Upper lobe of left lung (tissue), 4 donors: ENCODE measurements at regions not wholly inside any gene's neighbourhood (a gene's known extent, or its start where the extent isn't known, plus 50 kb on each side); places are given as distances from the start of the nearest gene placed in this dataset.

Experiments used
- EP300 ChIP-seq, 4 donors: sonication (generic); formaldehyde crosslinking; IDR thresholded peaks; one replicate each; pipeline ENCODE4 v1.5.1; 2017; ENCODE audit warnings: antibody characterized with exemption in 4 of 4, control low read depth in 2 of 4
- POLR2A ChIP-seq, 4 donors: fragments of 450-650 bp; IDR thresholded peaks; one replicate each; pipeline ENCODE4 v1.5.1; 2016 to 2017; ENCODE audit warnings: antibody characterized with exemption in 4 of 4, mild to moderate bottlenecking in 2 of 4
- POLR2AphosphoS5 ChIP-seq, 2 donors: sonication (generic); formaldehyde crosslinking; IDR thresholded peaks; one replicate each; pipeline ENCODE4 v1.5.1; 2017; ENCODE audit warnings: antibody characterized with exemption in 2 of 2
- TF ChIP-seq, protein P1 (sequence below), 6 experiments: fragments of 450-650 bp in 4 of 6; fragments of 200-600 bp in 2 of 6; sonication (generic) in 2 of 6; IDR thresholded peaks; one replicate each; pipeline ENCODE4 v1.5.1; 2016 to 2019; ENCODE audit warnings: antibody characterized with exemption in 6 of 6

DNA sequence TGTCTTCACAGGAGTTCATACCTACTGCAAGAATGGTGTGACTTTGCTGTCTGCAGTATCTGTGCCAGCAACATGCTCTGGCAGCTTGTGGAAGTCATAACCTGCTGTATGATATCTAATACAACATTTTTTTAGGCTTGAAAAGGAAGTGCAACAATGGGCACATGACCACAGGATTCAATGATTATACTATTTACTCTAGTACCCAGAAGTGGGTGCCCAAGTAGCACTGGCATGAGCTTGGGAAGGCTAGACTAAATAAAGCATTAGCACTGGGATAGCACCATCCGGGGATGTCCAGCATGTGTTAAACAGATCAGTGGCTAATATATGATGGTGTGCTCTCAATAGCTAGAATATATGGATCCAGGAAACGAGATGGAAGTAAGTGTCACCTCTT is 98.6 kb upstream of the PDE4B start:
- TF ChIP-seq POLR2A (IDR thresholded peaks at IDR 0.05) = no peak
- TF ChIP-seq, protein P1, sequence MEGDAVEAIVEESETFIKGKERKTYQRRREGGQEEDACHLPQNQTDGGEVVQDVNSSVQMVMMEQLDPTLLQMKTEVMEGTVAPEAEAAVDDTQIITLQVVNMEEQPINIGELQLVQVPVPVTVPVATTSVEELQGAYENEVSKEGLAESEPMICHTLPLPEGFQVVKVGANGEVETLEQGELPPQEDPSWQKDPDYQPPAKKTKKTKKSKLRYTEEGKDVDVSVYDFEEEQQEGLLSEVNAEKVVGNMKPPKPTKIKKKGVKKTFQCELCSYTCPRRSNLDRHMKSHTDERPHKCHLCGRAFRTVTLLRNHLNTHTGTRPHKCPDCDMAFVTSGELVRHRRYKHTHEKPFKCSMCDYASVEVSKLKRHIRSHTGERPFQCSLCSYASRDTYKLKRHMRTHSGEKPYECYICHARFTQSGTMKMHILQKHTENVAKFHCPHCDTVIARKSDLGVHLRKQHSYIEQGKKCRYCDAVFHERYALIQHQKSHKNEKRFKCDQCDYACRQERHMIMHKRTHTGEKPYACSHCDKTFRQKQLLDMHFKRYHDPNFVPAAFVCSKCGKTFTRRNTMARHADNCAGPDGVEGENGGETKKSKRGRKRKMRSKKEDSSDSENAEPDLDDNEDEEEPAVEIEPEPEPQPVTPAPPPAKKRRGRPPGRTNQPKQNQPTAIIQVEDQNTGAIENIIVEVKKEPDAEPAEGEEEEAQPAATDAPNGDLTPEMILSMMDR (IDR thresholded peaks at IDR 0.05) = no peak
- TF ChIP-seq POLR2AphosphoS5 (IDR thresholded peaks at IDR 0.05) = no peak
- TF ChIP-seq EP300 (IDR thresholded peaks at IDR 0.05) = no peak
